Peyer's patch (tissue), 4 donors: ENCODE measurements at regions not wholly inside any gene's neighbourhood (a gene's known extent, or its start where the extent isn't known, plus 50 kb on each side); places are given as distances from the start of the nearest gene placed in this dataset.

Source experiments
- DNase-seq, 3 donors: peaks; one replicate each; pipeline ENCODE4 v3.0.0-alpha.2; 2017 to 2019
- H3K27ac ChIP-seq, 4 donors: fragments of 200-600 bp; sonication (generic); one replicate each; pipeline ENCODE4 v1.5.1; 2016 to 2019
- H3K27me3 ChIP-seq, 2 donors: fragments of 200-600 bp; sonication (generic); one replicate each; pipeline ENCODE4 v1.5.1; 2019
- H3K36me3 ChIP-seq, 3 donors: fragments of 200-600 bp; sonication (generic); one replicate each; pipeline ENCODE4 v1.5.1; 2016 to 2019
- H3K4me1 ChIP-seq, 4 donors: fragments of 200-600 bp; sonication (generic); one replicate each; pipeline ENCODE4 v1.5.1; 2016 to 2019
- H3K4me3 ChIP-seq, 4 donors: fragments of 200-600 bp; sonication (generic); 1 replicate in 3 of 4; 2 replicates in 1 of 4; pipeline ENCODE4 v1.5.1; 2016 to 2019; ENCODE audit warnings: mild to moderate bottlenecking in 1 of 4
- H3K9me3 ChIP-seq, 4 donors: fragments of 200-600 bp; sonication (generic); one replicate each; pipeline ENCODE4 v1.5.1; 2016 to 2019; ENCODE audit warnings: mild to moderate bottlenecking in 1 of 4
- CTCF ChIP-seq, 6 experiments: fragments of 450-650 bp in 4 of 6; fragments of 200-600 bp in 2 of 6; sonication (generic) in 1 of 6; IDR thresholded peaks; one replicate each; pipeline ENCODE4 v1.5.1; 2017 to 2019; ENCODE audit warnings: antibody characterized with exemption in 6 of 6, mild to moderate bottlenecking in 3 of 6, moderate library complexity in 1 of 6
- POLR2A ChIP-seq, 2 donors: fragments of 450-650 bp; IDR thresholded peaks; one replicate each; pipeline ENCODE4 v1.5.1; 2017; ENCODE audit warnings: antibody characterized with exemption in 2 of 2, mild to moderate bottlenecking in 2 of 2, moderate library complexity in 2 of 2

GRCh38 chr3:101148001-101148400, 154.8 kb upstream of the ABI3BP start:
- H3K27me3 ChIP-seq: no peaks in the 10 kb centered on the region

GRCh38 chr3:101146946-101147345, 153.7 kb upstream of the ABI3BP start:
- Histone ChIP-seq H3K36me3 (no peaks in the 10 kb centered on the region), H3K9me3 (no peaks in the 10 kb centered on the region), H3K27ac (no peak overlapping the region), H3K27me3 (no peaks in the 10 kb centered on the region), H3K4me3 (no peak overlapping the region), H3K4me1 (no peaks in the 10 kb centered on the region)
- no peak for TF ChIP-seq POLR2A (IDR thresholded peaks at IDR 0.05)
- TF ChIP-seq CTCF (IDR thresholded peaks at IDR 0.05): no peak
- DNase-seq: no peak

More at GRCh38 chr3:101148001-101148400, 154.8 kb upstream of the ABI3BP start:
- H3K36me3 ChIP-seq: no peaks in the 10 kb centered on the region
- TF ChIP-seq CTCF (IDR thresholded peaks at IDR 0.05): no peak
- TF ChIP-seq POLR2A (IDR thresholded peaks at IDR 0.05): no peak
- H3K27ac ChIP-seq: no peak overlapping the region
- no peak for DNase-seq
- H3K4me1 ChIP-seq: no peaks in the 10 kb centered on the region
- no peaks in the 10 kb centered on the region for H3K9me3 ChIP-seq
- H3K4me3 ChIP-seq: no peak overlapping the region

GRCh38 chr3:101144105-101144504, 150.9 kb upstream of the ABI3BP start:
- Histone ChIP-seq H3K4me3 (no peak overlapping the region), H3K27ac (no peak overlapping the region), H3K9me3 (no peaks in the 10 kb centered on the region), H3K4me1 (no peaks in the 10 kb centered on the region), H3K36me3 (no peaks in the 10 kb centered on the region), H3K27me3 (no peaks in the 10 kb centered on the region)
- DNase-seq: no peak
- TF ChIP-seq CTCF (IDR thresholded peaks at IDR 0.05) (no peak), POLR2A (IDR thresholded peaks at IDR 0.05) (no peak)

- H3K36me3 ChIP-seq: no peaks in the 10 kb centered on the region
- no peak overlapping the region for H3K4me3 ChIP-seq
- H3K9me3 ChIP-seq: no peaks in the 10 kb centered on the region
- H3K27me3 ChIP-seq: no peaks in the 10 kb centered on the region
- no peaks in the 10 kb centered on the region for H3K4me1 ChIP-seq
- no peak for TF ChIP-seq POLR2A (IDR thresholded peaks at IDR 0.05)
- TF ChIP-seq CTCF (IDR thresholded peaks at IDR 0.05): no peak
- no peak for DNase-seq
- H3K27ac ChIP-seq: no peak overlapping the region
Measured at GRCh38 chr3:101143012-101143411, 149.8 kb upstream of the ABI3BP start.

GRCh38 chr3:101142160-101142559, 148.9 kb upstream of the ABI3BP start:
- TF ChIP-seq POLR2A (IDR thresholded peaks at IDR 0.05): no peak
- no peak for TF ChIP-seq CTCF (IDR thresholded peaks at IDR 0.05)
- Histone ChIP-seq H3K9me3 (no peaks in the 10 kb centered on the region), H3K27me3 (no peaks in the 10 kb centered on the region), H3K4me1 (no peaks in the 10 kb centered on the region), H3K27ac (no peak overlapping the region), H3K36me3 (no peaks in the 10 kb centered on the region), H3K4me3 (no peak overlapping the region)
- DNase-seq: no peak

- Histone ChIP-seq H3K27me3 (no peaks in the 10 kb centered on the region), H3K4me3 (no peak overlapping the region), H3K4me1 (no peaks in the 10 kb centered on the region), H3K36me3 (no peaks in the 10 kb centered on the region), H3K27ac (no peak overlapping the region), H3K9me3 (no peaks in the 10 kb centered on the region)
- no peak for DNase-seq
- TF ChIP-seq POLR2A (IDR thresholded peaks at IDR 0.05) (no peak), CTCF (IDR thresholded peaks at IDR 0.05) (no peak)
Measured at GRCh38 chr3:101141135-101141534, 147.9 kb upstream of the ABI3BP start.
